DOHH2 (cell line): ENCODE measurements at regions not wholly inside any gene's neighbourhood (a gene's known extent, or its start where the extent isn't known, plus 50 kb on each side); places are given as distances from the start of the nearest gene placed in this dataset.

Experiments
- H3F3A ChIP-seq: fragments of 200-600 bp; sonication (generic), shearing (Covaris generic); 2 replicates; pipeline ENCODE4 v1.6.0; 2016; ENCODE audit warnings: antibody characterized with exemption, mild to moderate bottlenecking; ENCODE audit not compliant: control insufficient read depth, insufficient read depth
- H3K27ac ChIP-seq: fragments of 200-600 bp; sonication (generic); 2 replicates; pipeline ENCODE4 v1.5.1; 2014; ENCODE audit warnings: low read depth, mild to moderate bottlenecking, low read length, moderate library complexity
- H3K27me3 ChIP-seq: fragments of 200-600 bp; sonication (generic); 2 replicates; pipeline ENCODE4 v1.6.1; 2014; ENCODE audit warnings: mild to moderate bottlenecking, low read length, mixed read lengths; ENCODE audit not compliant: control insufficient read depth
- H3K36me3 ChIP-seq: fragments of 200-600 bp; sonication (generic); 2 replicates; pipeline ENCODE4 v1.6.1; 2014; ENCODE audit warnings: mild to moderate bottlenecking, low read length, moderate library complexity, mixed read lengths; ENCODE audit not compliant: control insufficient read depth
- H3K4me1 ChIP-seq: fragments of 200-600 bp; sonication (generic); 2 replicates; pipeline ENCODE4 v1.6.1; 2014; ENCODE audit warnings: mild to moderate bottlenecking, low read length, mixed read lengths; ENCODE audit not compliant: control insufficient read depth
- H3K4me2 ChIP-seq: fragments of 200-600 bp; sonication (generic); 2 replicates; pipeline ENCODE4 v1.6.0; 2014; ENCODE audit warnings: mild to moderate bottlenecking, low read length, moderate library complexity
- H3K4me3 ChIP-seq: fragments of 200-600 bp; sonication (generic); 2 replicates; pipeline ENCODE4 v1.5.1; 2014; ENCODE audit warnings: mild to moderate bottlenecking, low read length, mixed read lengths
- H3K79me2 ChIP-seq: fragments of 200-600 bp; sonication (generic); 2 replicates; pipeline ENCODE4 v1.6.1; 2014; ENCODE audit warnings: mild to moderate bottlenecking, low read length, mixed read lengths; ENCODE audit not compliant: control insufficient read depth
- H3K9me2 ChIP-seq: fragments of 200-600 bp; sonication (generic); replicated peaks from 2 replicates; pipeline ENCODE4 v1.6.1; 2014; ENCODE audit warnings: mild to moderate bottlenecking, low read length, mixed read lengths; ENCODE audit not compliant: control insufficient read depth
- H3K9me3 ChIP-seq: fragments of 200-600 bp; sonication (generic); 2 replicates; pipeline ENCODE4 v1.6.1; 2014; ENCODE audit warnings: antibody characterized with exemption, low read length, mixed read lengths; ENCODE audit not compliant: control insufficient read depth, insufficient read depth
- H4K20me1 ChIP-seq: fragments of 200-600 bp; sonication (generic); 2 replicates; pipeline ENCODE4 v1.6.0; 2014; ENCODE audit warnings: low read depth, mild to moderate bottlenecking, antibody characterized with exemption, low read length, moderate library complexity; ENCODE audit not compliant: control insufficient read depth, insufficient read depth
- CTCF ChIP-seq: fragments of 200-600 bp; sonication (generic); IDR thresholded peaks from one replicate; pipeline ENCODE4 v1.5.1; 2014; ENCODE audit warnings: antibody characterized with exemption, mild to moderate bottlenecking, low read depth, low read length; ENCODE audit not compliant: poor library complexity, severe bottlenecking
- EZH2phosphoT487 ChIP-seq: fragments of 200-600 bp; sonication (generic); IDR thresholded peaks from 2 replicates; pipeline ENCODE4 v1.6.1; 2017; ENCODE audit warnings: borderline replicate concordance, mild to moderate bottlenecking, antibody characterized with exemption, low read length, moderate library complexity, mixed read lengths

GRCh38 chr6:160911949-160912348, 79.6 kb upstream of the MAP3K4 start:
- H3K79me2 ChIP-seq = no peaks in the 10 kb centered on the region
- no peaks in the 10 kb centered on the region for H3K4me1 ChIP-seq
- no peak overlapping the region for H3K4me3 ChIP-seq
- H3K4me2 ChIP-seq = no peak overlapping the region
- H3K27ac ChIP-seq = no peak overlapping the region
- H3K9me2 ChIP-seq = no peaks in the 10 kb centered on the region
- H3K27me3 ChIP-seq = no peaks in the 10 kb centered on the region
- H3K9me3 ChIP-seq = no peaks in the 10 kb centered on the region
- no peaks in the 10 kb centered on the region for H4K20me1 ChIP-seq
- H3K36me3 ChIP-seq = no peaks in the 10 kb centered on the region
- no peak for TF ChIP-seq CTCF
- no peak for TF ChIP-seq EZH2phosphoT487
- no peaks in the 10 kb centered on the region for H3F3A ChIP-seq

- no peaks in the 10 kb centered on the region for H3F3A ChIP-seq
- no peaks in the 10 kb centered on the region for H3K9me2 ChIP-seq
- TF ChIP-seq EZH2phosphoT487 (no peak), CTCF (no peak)
- no peak overlapping the region for H3K4me2 ChIP-seq
- no peaks in the 10 kb centered on the region for H4K20me1 ChIP-seq
- H3K27me3 ChIP-seq = no peaks in the 10 kb centered on the region
- H3K79me2 ChIP-seq = no peaks in the 10 kb centered on the region
- no peak overlapping the region for H3K27ac ChIP-seq
- H3K36me3 ChIP-seq = no peaks in the 10 kb centered on the region
- no peak overlapping the region for H3K4me3 ChIP-seq
- no peaks in the 10 kb centered on the region for H3K9me3 ChIP-seq
- H3K4me1 ChIP-seq = no peaks in the 10 kb centered on the region
Measured at GRCh38 chr6:160912411-160912810, 79.2 kb upstream of the MAP3K4 start.

GRCh38 chr6:160917572-160917971, 74.0 kb upstream of the MAP3K4 start:
- Histone ChIP-seq H3F3A (no peaks in the 10 kb centered on the region), H3K9me2 (no peaks in the 10 kb centered on the region), H3K79me2 (no peaks in the 10 kb centered on the region), H3K27me3 (no peaks in the 10 kb centered on the region), H4K20me1 (no peaks in the 10 kb centered on the region), H3K4me2 (no peak overlapping the region), H3K27ac (no peak overlapping the region), H3K4me3 (no peak overlapping the region), H3K9me3 (no peaks in the 10 kb centered on the region), H3K4me1 (no peaks in the 10 kb centered on the region; the same call in 1 of the 2 replicates), H3K36me3 (no peaks in the 10 kb centered on the region)
- TF ChIP-seq CTCF (no peak), EZH2phosphoT487 (no peak)
